Activated naive CD4-positive, alpha-beta T cell treated with anti-CD3 and anti-CD28 coated beads, Interleukin-2, amount 50 U/mL, for 72 hours (primary cell): ENCODE measurements at regions not wholly inside any gene's neighbourhood (a gene's known extent, or its start where the extent isn't known, plus 50 kb on each side); places are given as distances from the start of the nearest gene placed in this dataset.

Source experiments
- ATAC-seq, 2 donors: fragments of 150-1000 bp; cut with Tn5 transposase; 2 replicates each; pipeline ENCODE4 v1.10.0; 2021; ENCODE audit warnings: mild to moderate bottlenecking in 2 of 2, moderate library complexity in 2 of 2
- DNase-seq, 2 donors: peaks; one replicate each; pipeline ENCODE4 v3.0.0; 2021 to 2022; ENCODE audit warnings: low spot score in 2 of 2
- H3K27ac Mint-ChIP-seq, 2 donors: one replicate each; pipeline ENCODE4 v1.8.0; 2022; ENCODE audit warnings: mild to moderate bottlenecking in 2 of 2, mixed read lengths in 2 of 2
- H3K36me3 Mint-ChIP-seq, 2 donors: one replicate each; pipeline ENCODE4 v1.8.0; 2022; ENCODE audit warnings: mixed read lengths in 2 of 2
- H3K9me3 Mint-ChIP-seq, 2 donors: one replicate each; pipeline ENCODE4 v1.8.0; 2022; ENCODE audit warnings: mixed read lengths in 2 of 2

GRCh38 chr15:47273864-47274263, 443.4 kb upstream of the SEMA6D start:
- Mint-ChIP-seq H3K36me3 (peaks cover 0 to 6% of the 10 kb centered on the region in 2 donors), H3K27ac (no peak overlapping the region), H3K9me3 (peaks cover 13% of the 10 kb centered on the region in 2 donors)
- DNase-seq (no peak), ATAC-seq (no peak)

GRCh38 chr15:47283246-47283645, 434.1 kb upstream of the SEMA6D start:
- H3K27ac Mint-ChIP-seq: no peak overlapping the region
- no peak for ATAC-seq
- H3K9me3 Mint-ChIP-seq: peaks cover 0 to 12% of the 10 kb centered on the region in 2 donors
- no peak for DNase-seq
- H3K36me3 Mint-ChIP-seq: no peaks in the 10 kb centered on the region

- H3K36me3 Mint-ChIP-seq: no peaks in the 10 kb centered on the region
- H3K27ac Mint-ChIP-seq: no peak overlapping the region
- peaks cover 5 to 13% of the 10 kb centered on the region in 2 donors for H3K9me3 Mint-ChIP-seq
- ATAC-seq (no peak), DNase-seq (no peak)
Observed at GRCh38 chr15:47288794-47289193, 428.5 kb upstream of the SEMA6D start.

GRCh38 chr15:47289656-47290055, 427.6 kb upstream of the SEMA6D start:
- no peak for DNase-seq
- H3K36me3 Mint-ChIP-seq: no peaks in the 10 kb centered on the region
- H3K9me3 Mint-ChIP-seq: peaks cover 5 to 13% of the 10 kb centered on the region in 2 donors
- ATAC-seq: no peak
- H3K27ac Mint-ChIP-seq: peak overlapping the region in 1 of 2 donors; percentile 58

GRCh38 chr15:47291767-47292166, 425.5 kb upstream of the SEMA6D start:
- Mint-ChIP-seq H3K36me3 (no peaks in the 10 kb centered on the region), H3K9me3 (peaks cover 5 to 12% of the 10 kb centered on the region in 2 donors), H3K27ac (no peak overlapping the region)
- ATAC-seq: no peak
- no peak for DNase-seq

GRCh38 chr15:47292638-47293190, 424.6 kb upstream of the SEMA6D start:
- Mint-ChIP-seq H3K36me3 (no peaks in the 10 kb centered on the region), H3K9me3 (peaks cover 5 to 6% of the 10 kb centered on the region in 2 donors), H3K27ac (no peak overlapping the region)
- DNase-seq: no peak
- no peak for ATAC-seq

GRCh38 chr15:47293466-47294162, 423.7 kb upstream of the SEMA6D start:
- no peak for ATAC-seq

GRCh38 chr15:47294765-47295259, 422.5 kb upstream of the SEMA6D start:
- peaks cover 5 to 7% of the 10 kb centered on the region in 2 donors for H3K9me3 Mint-ChIP-seq
- H3K27ac Mint-ChIP-seq: no peak overlapping the region
- no peaks in the 10 kb centered on the region for H3K36me3 Mint-ChIP-seq
- DNase-seq (no peak), ATAC-seq (no peak)

More at GRCh38 chr15:47293466-47294162, 423.7 kb upstream of the SEMA6D start:
- H3K36me3 Mint-ChIP-seq: no peaks in the 10 kb centered on the region
- H3K27ac Mint-ChIP-seq: no peak overlapping the region
- no peak for DNase-seq
- H3K9me3 Mint-ChIP-seq: peaks cover 5% of the 10 kb centered on the region in 2 donors

- no peaks in the 10 kb centered on the region for H3K36me3 Mint-ChIP-seq
- ATAC-seq: no peak
- no peak overlapping the region for H3K27ac Mint-ChIP-seq
- DNase-seq: no peak
- H3K9me3 Mint-ChIP-seq: peaks cover 0 to 5% of the 10 kb centered on the region in 2 donors
Observed at GRCh38 chr15:47296881-47297280, 420.4 kb upstream of the SEMA6D start.

GRCh38 chr15:47299846-47300434, 417.4 kb upstream of the SEMA6D start:
- no peaks in the 10 kb centered on the region for H3K36me3 Mint-ChIP-seq
- peaks cover 4 to 5% of the 10 kb centered on the region in 2 donors for H3K9me3 Mint-ChIP-seq
- no peak for DNase-seq
- H3K27ac Mint-ChIP-seq: no peak overlapping the region
- ATAC-seq: no peak

- Mint-ChIP-seq H3K27ac (no peak overlapping the region), H3K36me3 (no peaks in the 10 kb centered on the region), H3K9me3 (peaks cover 4 to 5% of the 10 kb centered on the region in 2 donors)
- no peak for DNase-seq
- no peak for ATAC-seq
Observed at GRCh38 chr15:47300596-47300995, 416.7 kb upstream of the SEMA6D start.

- Mint-ChIP-seq H3K36me3 (no peaks in the 10 kb centered on the region), H3K9me3 (peaks cover 4 to 5% of the 10 kb centered on the region in 2 donors), H3K27ac (no peak overlapping the region)
- no peak for ATAC-seq
- no peak for DNase-seq
Observed at GRCh38 chr15:47301481-47301880, 415.8 kb upstream of the SEMA6D start.

GRCh38 chr15:47304656-47305055, 412.6 kb upstream of the SEMA6D start:
- Mint-ChIP-seq H3K9me3 (peaks cover 5 to 10% of the 10 kb centered on the region in 2 donors), H3K27ac (no peak overlapping the region), H3K36me3 (no peaks in the 10 kb centered on the region)
- ATAC-seq (no peak), DNase-seq (no peak)

- no peak for ATAC-seq
- no peak overlapping the region for H3K27ac Mint-ChIP-seq
- no peak for DNase-seq
- H3K9me3 Mint-ChIP-seq: peaks cover 16 to 19% of the 10 kb centered on the region in 2 donors
- H3K36me3 Mint-ChIP-seq: peaks cover 0 to 5% of the 10 kb centered on the region in 2 donors
Observed at GRCh38 chr15:47312161-47312560, 405.1 kb upstream of the SEMA6D start.

GRCh38 chr15:47326410-47327333, 390.6 kb upstream of the SEMA6D start:
- no peak overlapping the region for H3K27ac Mint-ChIP-seq
- peaks cover 5 to 7% of the 10 kb centered on the region in 2 donors for H3K9me3 Mint-ChIP-seq
- DNase-seq (no peak), ATAC-seq (no peak)
- no peaks in the 10 kb centered on the region for H3K36me3 Mint-ChIP-seq

- no peak for ATAC-seq
- peaks cover 4 to 6% of the 10 kb centered on the region in 2 donors for H3K9me3 Mint-ChIP-seq
Observed at GRCh38 chr15:47331829-47332393, 385.4 kb upstream of the SEMA6D start.

More at GRCh38 chr15:47331829-47332393, 385.4 kb upstream of the SEMA6D start:
- Mint-ChIP-seq H3K27ac (no peak overlapping the region), H3K36me3 (no peaks in the 10 kb centered on the region)
- no peak for DNase-seq
